Body of pancreas (tissue), 4 donors: ENCODE measurements at regions not wholly inside any gene's neighbourhood (a gene's known extent, or its start where the extent isn't known, plus 50 kb on each side); places are given as distances from the start of the nearest gene placed in this dataset.

Source experiments
- CTCF ChIP-seq, 7 experiments: fragments of 450-650 bp in 4 of 7; fragments of 200-600 bp in 3 of 7; sonication (generic) in 3 of 7; IDR thresholded peaks; one replicate each; pipeline ENCODE4 v1.5.1; 2016 to 2019; ENCODE audit warnings: antibody characterized with exemption in 7 of 7
- POLR2A ChIP-seq, 3 donors: fragments of 450-650 bp; IDR thresholded peaks; one replicate each; pipeline ENCODE4 v1.6.1; 2016; ENCODE audit warnings: antibody characterized with exemption in 3 of 3, mild to moderate bottlenecking in 2 of 3

DNA sequence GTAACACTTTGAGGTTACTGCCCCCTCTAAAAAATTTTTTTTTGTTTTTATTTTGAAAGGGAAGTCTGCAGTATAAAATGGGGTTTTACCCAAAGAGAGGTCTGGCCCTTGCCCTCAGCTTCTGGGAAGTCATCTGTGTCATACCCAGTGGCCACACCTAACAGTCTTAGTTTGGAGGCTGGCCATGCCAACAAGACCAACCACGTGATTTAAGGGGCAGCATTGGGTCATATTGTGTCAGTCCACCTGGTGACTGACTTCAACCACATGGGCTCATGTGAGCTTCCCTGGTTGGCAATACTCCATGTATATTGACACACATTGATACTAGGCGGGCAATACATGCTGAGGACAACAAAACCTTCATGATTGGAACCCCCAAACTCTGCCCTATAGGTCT, 173.9 kb downstream of the GXYLT1 start:
- no peak for TF ChIP-seq CTCF (IDR thresholded peaks at IDR 0.05)
- no peak for TF ChIP-seq POLR2A (IDR thresholded peaks at IDR 0.05)
